COLO668 (cell line): ENCODE measurements at regions not wholly inside any gene's neighbourhood (a gene's known extent, or its start where the extent isn't known, plus 50 kb on each side); places are given as distances from the start of the nearest gene placed in this dataset.
"Not testable (repeated sequence)": the region's sequence is repeated elsewhere in the genome, so short reads cannot be mapped to it uniquely, and the experiment has no call there.

Experiments
- DNase-seq: peaks from one replicate; lab custom pipeline; 2025; ENCODE audit not compliant: unreplicated experiment; lab: John Stamatoyannopoulos, UW

- no peak for DNase-seq
Measured at GRCh38 chr12:131387281-131388163, 323.4 kb upstream of the SFSWAP start.

- not testable (repeated sequence) for DNase-seq
Measured at GRCh38 chr12:131388164-131389053, 322.5 kb upstream of the SFSWAP start.

GRCh38 chr12:131389054-131390013 lies 321.6 kb upstream of the SFSWAP start:
- DNase-seq, result no peak

- DNase-seq, result no peak
Measured at GRCh38 chr12:131390412-131391334, 320.2 kb upstream of the SFSWAP start.

GRCh38 chr12:131391399-131391798 lies 319.5 kb upstream of the SFSWAP start:
- no peak for DNase-seq

GRCh38 chr12:131394752-131395151 lies 316.1 kb upstream of the SFSWAP start:
- DNase-seq, result not testable (repeated sequence)

GRCh38 chr12:131395209-131395684 lies 315.6 kb upstream of the SFSWAP start:
- not testable (repeated sequence) for DNase-seq

GRCh38 chr12:131395971-131396573 lies 314.8 kb upstream of the SFSWAP start:
- no peak for DNase-seq

GRCh38 chr12:131397493-131398181 lies 313.3 kb upstream of the SFSWAP start:
- DNase-seq, result no peak

GRCh38 chr12:131399000-131399399 lies 311.9 kb upstream of the SFSWAP start:
- no peak for DNase-seq

GRCh38 chr12:131400668-131401294 lies 310.1 kb upstream of the SFSWAP start:
- DNase-seq, result not testable (repeated sequence)

- DNase-seq, result not testable (repeated sequence)
Measured at GRCh38 chr12:131401907-131402633, 308.8 kb upstream of the SFSWAP start.

GRCh38 chr12:131402781-131403396 lies 308.0 kb upstream of the SFSWAP start:
- no peak for DNase-seq

GRCh38 chr12:131403676-131404075 lies 307.2 kb upstream of the SFSWAP start:
- DNase-seq, result no peak

- DNase-seq, result no peak
Measured at GRCh38 chr12:131404705-131405104, 306.2 kb upstream of the SFSWAP start.

- no peak for DNase-seq
Measured at GRCh38 chr12:131407221-131408035, 303.5 kb upstream of the SFSWAP start.
